ENCODE measurements at regions not wholly inside any gene's neighbourhood (a gene's known extent, or its start where the extent isn't known, plus 50 kb on each side); places are given as distances from the start of the nearest gene placed in this dataset.

GRCh38 chr9:80066931-80067330 lies 495.2 kb downstream of the TLE4 start:
- TF ChIP-seq CTCF (IDR thresholded peaks at IDR 0.05): no peak
- peaks cover 29% of the 10 kb centered on the region for H3K4me1 Mint-ChIP-seq (ENCODE audit: low read depth)
- H3K9me3 Mint-ChIP-seq (ENCODE audit: low read depth): peaks cover 6% of the 10 kb centered on the region
- peaks cover 3% of the 10 kb centered on the region for H3K27me3 Mint-ChIP-seq (ENCODE audit: low read depth)
- peaks cover 3% of the 10 kb centered on the region for H3K36me3 Mint-ChIP-seq (ENCODE audit: low read depth)
- no peak for DNase-seq (ENCODE audit: low spot score)
- H3K4me3 Mint-ChIP-seq (ENCODE audit: unreplicated experiment): no peak overlapping the region
- H3K27ac Mint-ChIP-seq (ENCODE audit: unreplicated experiment): no peak overlapping the region

GRCh38 chr9:80062567-80062966 lies 490.8 kb downstream of the TLE4 start:
- Mint-ChIP-seq H3K9me3 (ENCODE audit: low read depth) (peaks cover 16% of the 10 kb centered on the region), H3K4me1 (ENCODE audit: low read depth) (peaks cover 49% of the 10 kb centered on the region), H3K27me3 (ENCODE audit: low read depth) (no peaks in the 10 kb centered on the region), H3K27ac (ENCODE audit: unreplicated experiment) (peak overlapping the region; percentile 86), H3K36me3 (ENCODE audit: low read depth) (no peaks in the 10 kb centered on the region), H3K4me3 (ENCODE audit: unreplicated experiment) (no peak overlapping the region)
- no peak for DNase-seq (ENCODE audit: low spot score)
- TF ChIP-seq CTCF (IDR thresholded peaks at IDR 0.05): no peak

- TF ChIP-seq CTCF (IDR thresholded peaks at IDR 0.05): no peak
- Mint-ChIP-seq H3K36me3 (ENCODE audit: low read depth) (no peaks in the 10 kb centered on the region), H3K27ac (ENCODE audit: unreplicated experiment) (peak overlapping the region; percentile 86), H3K9me3 (ENCODE audit: low read depth) (peaks cover 19% of the 10 kb centered on the region), H3K4me1 (ENCODE audit: low read depth) (peaks cover 46% of the 10 kb centered on the region), H3K4me3 (ENCODE audit: unreplicated experiment) (no peak overlapping the region), H3K27me3 (ENCODE audit: low read depth) (no peaks in the 10 kb centered on the region)
- DNase-seq (ENCODE audit: low spot score): no peak
These were observed 490.2 kb downstream of the TLE4 start for GRCh38 chr9:80061940-80062339.

- no peak for DNase-seq (ENCODE audit: low spot score)
- H3K27me3 Mint-ChIP-seq (ENCODE audit: low read depth): no peaks in the 10 kb centered on the region
- no peak for TF ChIP-seq CTCF (IDR thresholded peaks at IDR 0.05)
- peaks cover 27% of the 10 kb centered on the region for H3K9me3 Mint-ChIP-seq (ENCODE audit: low read depth)
- no peaks in the 10 kb centered on the region for H3K36me3 Mint-ChIP-seq (ENCODE audit: low read depth)
- no peak overlapping the region for H3K4me3 Mint-ChIP-seq (ENCODE audit: unreplicated experiment)
- H3K27ac Mint-ChIP-seq (ENCODE audit: unreplicated experiment): peak overlapping the region; percentile 86
- H3K4me1 Mint-ChIP-seq (ENCODE audit: low read depth): peaks cover 45% of the 10 kb centered on the region
These were observed 489.3 kb downstream of the TLE4 start for GRCh38 chr9:80061096-80061495.

GRCh38 chr9:80059979-80060378 lies 488.2 kb downstream of the TLE4 start:
- H3K9me3 Mint-ChIP-seq (ENCODE audit: low read depth): peaks cover 29% of the 10 kb centered on the region
- no peaks in the 10 kb centered on the region for H3K36me3 Mint-ChIP-seq (ENCODE audit: low read depth)
- H3K4me1 Mint-ChIP-seq (ENCODE audit: low read depth): peaks cover 45% of the 10 kb centered on the region
- no peak for TF ChIP-seq CTCF (IDR thresholded peaks at IDR 0.05)
- no peak overlapping the region for H3K27ac Mint-ChIP-seq (ENCODE audit: unreplicated experiment)
- no peak for DNase-seq (ENCODE audit: low spot score)
- no peak overlapping the region for H3K4me3 Mint-ChIP-seq (ENCODE audit: unreplicated experiment)
- no peaks in the 10 kb centered on the region for H3K27me3 Mint-ChIP-seq (ENCODE audit: low read depth)

All from chondrocyte (in vitro differentiated cells).